ENCODE measurements at regions not wholly inside any gene's neighbourhood (a gene's known extent, or its start where the extent isn't known, plus 50 kb on each side); places are given as distances from the start of the nearest gene placed in this dataset.

GRCh38 chr1:4310396-4310923, 343.9 kb upstream of the AJAP1 start:
- Mint-ChIP-seq H3K36me3 (ENCODE audit: low read depth) (no peaks in the 10 kb centered on the region), H3K4me1 (no peaks in the 10 kb centered on the region), H3K27ac (no peak overlapping the region), H3K27me3 (no peaks in the 10 kb centered on the region), H3K9me3 (peaks cover 17% of the 10 kb centered on the region), H3K4me3 (no peak overlapping the region)
- no peak for DNase-seq
- ChIA-PET CTCF (no interaction called here), POLR2A (no interaction called here)

GRCh38 chr1:4312024-4312423, 342.4 kb upstream of the AJAP1 start:
- Mint-ChIP-seq H3K27ac (no peak overlapping the region), H3K4me3 (no peak overlapping the region), H3K27me3 (no peaks in the 10 kb centered on the region), H3K9me3 (peaks cover 17% of the 10 kb centered on the region), H3K4me1 (no peaks in the 10 kb centered on the region), H3K36me3 (ENCODE audit: low read depth) (no peaks in the 10 kb centered on the region)
- ChIA-PET POLR2A (interaction anchor here (0.6 kb wide), 1 partner anchor 188 kb away, joined by 7 read pairs; no protein-coding TSS in a partner anchor), CTCF (no interaction called here)
- DNase-seq = no peak

- CTCF ChIA-PET = no interaction called here
- H3K27ac Mint-ChIP-seq = no peak overlapping the region
- H3K9me3 Mint-ChIP-seq = peaks cover 17% of the 10 kb centered on the region
- no peak for DNase-seq
- no peaks in the 10 kb centered on the region for H3K4me1 Mint-ChIP-seq
- H3K27me3 Mint-ChIP-seq = no peaks in the 10 kb centered on the region
- no peaks in the 10 kb centered on the region for H3K36me3 Mint-ChIP-seq (ENCODE audit: low read depth)
- POLR2A ChIA-PET = no interaction called here
- H3K4me3 Mint-ChIP-seq = no peak overlapping the region
Observed at GRCh38 chr1:4315202-4315601, 339.2 kb upstream of the AJAP1 start.

GRCh38 chr1:4317207-4317606, 337.2 kb upstream of the AJAP1 start:
- no peaks in the 10 kb centered on the region for H3K4me1 Mint-ChIP-seq
- no peaks in the 10 kb centered on the region for H3K27me3 Mint-ChIP-seq
- no peak overlapping the region for H3K4me3 Mint-ChIP-seq
- POLR2A ChIA-PET = no interaction called here
- H3K36me3 Mint-ChIP-seq (ENCODE audit: low read depth) = no peaks in the 10 kb centered on the region
- peaks cover 19% of the 10 kb centered on the region for H3K9me3 Mint-ChIP-seq
- H3K27ac Mint-ChIP-seq = no peak overlapping the region
- CTCF ChIA-PET = no interaction called here
- no peak for DNase-seq

- Mint-ChIP-seq H3K27me3 (no peaks in the 10 kb centered on the region), H3K9me3 (peaks cover 10% of the 10 kb centered on the region), H3K36me3 (ENCODE audit: low read depth) (no peaks in the 10 kb centered on the region), H3K4me3 (no peak overlapping the region), H3K27ac (no peak overlapping the region), H3K4me1 (no peaks in the 10 kb centered on the region)
- DNase-seq = no peak
- ChIA-PET CTCF (no interaction called here), POLR2A (no interaction called here)
Observed at GRCh38 chr1:4318720-4319119, 335.7 kb upstream of the AJAP1 start.

GRCh38 chr1:4319496-4319895, 334.9 kb upstream of the AJAP1 start:
- H3K4me3 Mint-ChIP-seq = no peak overlapping the region
- CTCF ChIA-PET = no interaction called here
- POLR2A ChIA-PET = no interaction called here
- peaks cover 8% of the 10 kb centered on the region for H3K9me3 Mint-ChIP-seq
- no peaks in the 10 kb centered on the region for H3K4me1 Mint-ChIP-seq
- DNase-seq = no peak
- H3K27me3 Mint-ChIP-seq = no peaks in the 10 kb centered on the region
- H3K27ac Mint-ChIP-seq = no peak overlapping the region
- no peaks in the 10 kb centered on the region for H3K36me3 Mint-ChIP-seq (ENCODE audit: low read depth)

GRCh38 chr1:4322881-4323280, 331.5 kb upstream of the AJAP1 start:
- CTCF ChIA-PET = no interaction called here
- H3K27me3 Mint-ChIP-seq = no peaks in the 10 kb centered on the region
- POLR2A ChIA-PET = no interaction called here
- no peak overlapping the region for H3K4me3 Mint-ChIP-seq
- H3K36me3 Mint-ChIP-seq (ENCODE audit: low read depth) = no peaks in the 10 kb centered on the region
- no peaks in the 10 kb centered on the region for H3K4me1 Mint-ChIP-seq
- DNase-seq = no peak
- H3K27ac Mint-ChIP-seq = no peak overlapping the region
- H3K9me3 Mint-ChIP-seq = peaks cover 2% of the 10 kb centered on the region

- Mint-ChIP-seq H3K36me3 (ENCODE audit: low read depth) (no peaks in the 10 kb centered on the region), H3K4me3 (no peak overlapping the region), H3K27ac (no peak overlapping the region), H3K27me3 (no peaks in the 10 kb centered on the region), H3K4me1 (no peaks in the 10 kb centered on the region), H3K9me3 (peaks cover 2% of the 10 kb centered on the region)
- ChIA-PET CTCF (no interaction called here), POLR2A (no interaction called here)
- no peak for DNase-seq
Observed at GRCh38 chr1:4323309-4323708, 331.1 kb upstream of the AJAP1 start.

GRCh38 chr1:4324525-4324924, 329.9 kb upstream of the AJAP1 start:
- POLR2A ChIA-PET = no interaction called here
- peaks cover 2% of the 10 kb centered on the region for H3K9me3 Mint-ChIP-seq

GRCh38 chr1:4327142-4327541, 327.3 kb upstream of the AJAP1 start:
- no peak for DNase-seq
- H3K27ac Mint-ChIP-seq = no peak overlapping the region
- no peak overlapping the region for H3K4me3 Mint-ChIP-seq
- no peaks in the 10 kb centered on the region for H3K36me3 Mint-ChIP-seq (ENCODE audit: low read depth)
- no peaks in the 10 kb centered on the region for H3K9me3 Mint-ChIP-seq
- H3K27me3 Mint-ChIP-seq = no peaks in the 10 kb centered on the region
- H3K4me1 Mint-ChIP-seq = no peaks in the 10 kb centered on the region
- CTCF ChIA-PET = no interaction called here
- POLR2A ChIA-PET = no interaction called here

More at GRCh38 chr1:4324525-4324924, 329.9 kb upstream of the AJAP1 start:
- no peak overlapping the region for H3K4me3 Mint-ChIP-seq
- no peak overlapping the region for H3K27ac Mint-ChIP-seq
- no peaks in the 10 kb centered on the region for H3K27me3 Mint-ChIP-seq
- CTCF ChIA-PET = no interaction called here
- no peaks in the 10 kb centered on the region for H3K4me1 Mint-ChIP-seq
- no peak for DNase-seq
- H3K36me3 Mint-ChIP-seq (ENCODE audit: low read depth) = no peaks in the 10 kb centered on the region

GRCh38 chr1:4328402-4329071, 325.9 kb upstream of the AJAP1 start:
- Mint-ChIP-seq H3K4me1 (no peaks in the 10 kb centered on the region), H3K9me3 (peaks cover 2% of the 10 kb centered on the region), H3K27me3 (no peaks in the 10 kb centered on the region), H3K27ac (no peak overlapping the region), H3K36me3 (ENCODE audit: low read depth) (no peaks in the 10 kb centered on the region), H3K4me3 (no peak overlapping the region)
- ChIA-PET CTCF (no interaction called here), POLR2A (no interaction called here)
- DNase-seq = no peak

- ChIA-PET POLR2A (no interaction called here), CTCF (no interaction called here)
- no peaks in the 10 kb centered on the region for H3K4me1 Mint-ChIP-seq
Observed at GRCh38 chr1:4330805-4331766, 323.3 kb upstream of the AJAP1 start.

GRCh38 chr1:4331767-4332163, 322.6 kb upstream of the AJAP1 start:
- Mint-ChIP-seq H3K4me1 (no peaks in the 10 kb centered on the region), H3K36me3 (ENCODE audit: low read depth) (no peaks in the 10 kb centered on the region), H3K27me3 (no peaks in the 10 kb centered on the region), H3K27ac (no peak overlapping the region), H3K9me3 (peaks cover 12% of the 10 kb centered on the region), H3K4me3 (no peak overlapping the region)
- no peak for DNase-seq
- ChIA-PET POLR2A (no interaction called here), CTCF (no interaction called here)

More at GRCh38 chr1:4330805-4331766, 323.3 kb upstream of the AJAP1 start:
- DNase-seq = no peak
- H3K27ac Mint-ChIP-seq = no peak overlapping the region
- no peaks in the 10 kb centered on the region for H3K27me3 Mint-ChIP-seq
- H3K36me3 Mint-ChIP-seq (ENCODE audit: low read depth) = no peaks in the 10 kb centered on the region
- H3K9me3 Mint-ChIP-seq = peaks cover 8% of the 10 kb centered on the region
- no peak overlapping the region for H3K4me3 Mint-ChIP-seq
